Activated CD4-positive, alpha-beta T cell treated with anti-CD3 and anti-CD28 coated beads, Interleukin-2, amount 10 ng/mL, durations not matched to agents 24 days and 14 days (primary cell): ENCODE measurements at regions not wholly inside any gene's neighbourhood (a gene's known extent, or its start where the extent isn't known, plus 50 kb on each side); places are given as distances from the start of the nearest gene placed in this dataset.

Experiments used
- DNase-seq: peaks from one replicate; pipeline ENCODE4 v3.0.0; 2022
- H3K27ac Mint-ChIP-seq: one replicate; pipeline ENCODE4 v1.8.0; 2022; ENCODE audit warnings: mild to moderate bottlenecking, mixed read lengths
- H3K27me3 Mint-ChIP-seq: one replicate; pipeline ENCODE4 v1.8.0; 2022; ENCODE audit warnings: mixed read lengths
- H3K36me3 Mint-ChIP-seq: one replicate; pipeline ENCODE4 v1.8.0; 2022; ENCODE audit warnings: low read depth, mild to moderate bottlenecking, mixed read lengths
- H3K4me1 Mint-ChIP-seq: one replicate; pipeline ENCODE4 v1.8.0; 2021; ENCODE audit warnings: mixed read lengths
- H3K4me3 Mint-ChIP-seq: one replicate; pipeline ENCODE4 v1.8.0; 2022; ENCODE audit warnings: mild to moderate bottlenecking, moderate library complexity, mixed read lengths
- H3K9me3 Mint-ChIP-seq: one replicate; pipeline ENCODE4 v1.8.0; 2021; ENCODE audit warnings: mixed read lengths
- intact Hi-C: fragments of 100-400 bp; cut with micrococcal nuclease; formaldehyde crosslinking; loops from one replicate; pipeline ENCODE4 v1.15.1; 2023

DNA sequence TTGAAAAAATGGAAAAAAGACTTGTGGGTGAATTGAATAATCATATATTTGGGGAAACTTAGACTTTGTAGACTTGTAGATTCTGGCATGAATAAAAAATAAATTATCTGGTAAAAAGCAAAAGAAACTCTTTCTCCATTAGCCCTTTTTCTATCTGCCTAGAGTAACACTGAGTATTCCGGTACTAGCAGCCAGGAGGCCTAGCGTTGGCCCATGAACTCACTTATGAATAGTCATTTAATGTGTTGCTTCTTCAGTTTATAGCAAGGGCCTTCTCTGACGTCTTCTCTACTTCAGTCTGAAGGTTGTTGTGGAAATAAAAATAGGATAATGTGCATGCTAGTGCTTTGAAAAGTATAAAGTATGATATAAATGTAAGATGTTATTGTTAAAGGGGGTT lies 851.2 kb upstream of the NR2F2 start:
- no peaks in the 10 kb centered on the region for H3K36me3 Mint-ChIP-seq
- intact Hi-C loops = no loop called here
- H3K4me3 Mint-ChIP-seq = no peak overlapping the region
- peaks cover 6% of the 10 kb centered on the region for H3K27me3 Mint-ChIP-seq
- no peak for DNase-seq
- peaks cover 6% of the 10 kb centered on the region for H3K9me3 Mint-ChIP-seq
- no peaks in the 10 kb centered on the region for H3K4me1 Mint-ChIP-seq
- H3K27ac Mint-ChIP-seq = no peak overlapping the region

DNA sequence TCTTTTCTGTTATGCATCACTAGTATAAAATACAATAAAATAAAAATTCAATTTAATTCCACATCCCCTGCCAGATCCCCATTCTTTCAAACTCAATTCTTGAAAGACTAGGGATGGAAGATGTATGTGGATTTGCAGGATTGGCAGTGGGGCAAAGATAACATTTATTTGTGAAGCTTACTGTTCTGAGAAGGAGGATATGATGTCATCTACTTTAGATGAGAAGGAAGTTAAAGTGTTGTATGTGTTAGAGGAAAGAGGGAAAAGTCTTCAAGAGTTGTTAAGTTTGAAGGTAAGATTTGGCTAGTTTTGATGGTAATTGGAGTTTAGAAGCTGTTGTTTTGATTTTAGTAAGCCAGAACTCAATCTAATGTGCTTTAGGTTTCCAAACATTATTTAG lies 845.1 kb upstream of the NR2F2 start:
- Mint-ChIP-seq H3K27me3 (peaks cover 2% of the 10 kb centered on the region), H3K4me3 (no peak overlapping the region), H3K27ac (no peak overlapping the region), H3K4me1 (peaks cover 3% of the 10 kb centered on the region), H3K36me3 (no peaks in the 10 kb centered on the region), H3K9me3 (peaks cover 17% of the 10 kb centered on the region)
- intact Hi-C loops = no loop called here
- no peak for DNase-seq

- peaks cover 19% of the 10 kb centered on the region for H3K9me3 Mint-ChIP-seq
- H3K27ac Mint-ChIP-seq = no peak overlapping the region
- intact Hi-C loops = no loop called here
- no peak overlapping the region for H3K4me3 Mint-ChIP-seq
- no peaks in the 10 kb centered on the region for H3K36me3 Mint-ChIP-seq
- H3K4me1 Mint-ChIP-seq = peaks cover 3% of the 10 kb centered on the region
- no peak for DNase-seq
- peaks cover 2% of the 10 kb centered on the region for H3K27me3 Mint-ChIP-seq
Observed at GRCh38 chr15:95486224-95486623, 844.3 kb upstream of the NR2F2 start.

- intact Hi-C loops = no loop called here
- no peak overlapping the region for H3K27ac Mint-ChIP-seq
- peaks cover 17% of the 10 kb centered on the region for H3K9me3 Mint-ChIP-seq
- no peaks in the 10 kb centered on the region for H3K36me3 Mint-ChIP-seq
- H3K27me3 Mint-ChIP-seq = peaks cover 4% of the 10 kb centered on the region
- peaks cover 3% of the 10 kb centered on the region for H3K4me1 Mint-ChIP-seq
- no peak overlapping the region for H3K4me3 Mint-ChIP-seq
- no peak for DNase-seq
Observed at GRCh38 chr15:95489103-95489502, 841.4 kb upstream of the NR2F2 start.

GRCh38 chr15:95492388-95493070 lies 838.0 kb upstream of the NR2F2 start:
- Mint-ChIP-seq H3K4me3 (no peak overlapping the region), H3K27ac (no peak overlapping the region), H3K9me3 (peaks cover 5% of the 10 kb centered on the region), H3K4me1 (no peaks in the 10 kb centered on the region), H3K36me3 (no peaks in the 10 kb centered on the region), H3K27me3 (peaks cover 6% of the 10 kb centered on the region)
- intact Hi-C loops = no loop called here
- DNase-seq = no peak

DNA sequence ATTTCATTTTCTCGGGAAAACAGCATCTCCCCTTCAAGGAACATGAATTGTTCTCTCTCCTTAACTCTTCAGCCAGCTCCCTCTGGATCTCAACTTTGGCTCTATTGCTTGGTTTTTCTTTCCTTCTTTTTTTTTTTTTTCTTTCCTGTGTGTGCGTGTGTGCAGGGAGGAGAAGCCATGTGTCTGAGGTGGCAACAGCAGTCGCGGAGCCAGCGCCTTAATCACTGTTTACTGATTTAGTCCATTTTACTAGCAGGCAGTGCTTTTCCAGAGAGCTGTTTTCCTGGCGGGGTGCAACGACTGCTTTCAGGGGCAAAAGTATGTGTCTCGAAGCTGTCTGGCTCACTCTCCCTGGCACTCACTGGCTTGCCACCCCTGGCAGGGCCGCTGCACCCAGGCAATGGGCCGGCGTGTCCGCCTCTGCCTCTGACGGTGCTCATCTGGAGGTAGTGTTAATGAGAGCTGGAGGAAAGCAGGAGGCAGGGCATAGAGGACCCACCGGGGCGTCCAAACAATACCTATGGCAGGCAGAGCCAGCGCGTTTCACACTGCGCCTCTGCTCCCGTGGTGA lies 835.4 kb upstream of the NR2F2 start:
- H3K4me3 Mint-ChIP-seq = no peak overlapping the region
- H3K36me3 Mint-ChIP-seq = no peaks in the 10 kb centered on the region
- H3K27ac Mint-ChIP-seq = no peak overlapping the region
- peaks cover 8% of the 10 kb centered on the region for H3K4me1 Mint-ChIP-seq
- intact Hi-C loops = no loop called here
- peaks cover 5% of the 10 kb centered on the region for H3K9me3 Mint-ChIP-seq
- DNase-seq = no peak
- H3K27me3 Mint-ChIP-seq = peaks cover 6% of the 10 kb centered on the region

DNA sequence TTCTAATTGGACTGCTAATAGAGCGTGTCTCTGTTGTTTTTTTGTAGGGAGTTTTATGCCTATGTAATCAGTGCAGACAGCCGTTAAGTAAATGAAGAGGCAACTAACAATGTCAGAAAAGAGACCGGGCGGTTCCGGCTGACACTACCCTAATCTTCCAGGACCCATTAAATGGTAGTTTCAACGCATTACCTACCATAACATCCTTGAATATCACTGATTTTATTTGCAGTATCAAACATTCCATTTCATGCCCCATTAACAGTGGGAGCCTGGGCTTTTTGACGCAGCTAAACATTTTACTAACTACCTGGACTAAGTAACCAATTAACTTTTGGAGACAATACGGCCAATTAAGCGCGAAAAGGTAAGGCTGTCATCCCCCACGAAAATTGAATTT lies 832.9 kb upstream of the NR2F2 start:
- H3K27ac Mint-ChIP-seq = no peak overlapping the region
- H3K9me3 Mint-ChIP-seq = no peaks in the 10 kb centered on the region
- intact Hi-C loops = no loop called here
- H3K36me3 Mint-ChIP-seq = no peaks in the 10 kb centered on the region
- no peak for DNase-seq
- no peak overlapping the region for H3K4me3 Mint-ChIP-seq
- H3K27me3 Mint-ChIP-seq = peaks cover 6% of the 10 kb centered on the region
- peaks cover 8% of the 10 kb centered on the region for H3K4me1 Mint-ChIP-seq

DNA sequence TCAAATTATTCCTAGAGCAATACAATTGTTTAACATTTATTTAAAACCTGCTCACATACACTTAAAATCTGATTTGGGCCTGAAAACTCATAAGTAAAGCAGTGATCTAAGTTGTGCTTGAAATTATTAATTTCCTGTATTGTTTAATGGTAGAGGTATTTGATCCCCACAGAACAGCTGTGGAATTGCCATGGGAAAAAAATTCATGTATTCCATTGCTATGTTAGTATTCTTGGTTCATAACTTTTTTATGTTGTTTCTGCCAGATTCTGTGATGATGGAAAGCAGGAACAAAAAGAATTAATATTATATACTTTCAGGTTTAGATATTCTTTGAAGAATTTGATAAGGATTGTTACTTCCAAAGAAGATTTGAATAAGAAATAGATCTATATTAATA lies 831.5 kb upstream of the NR2F2 start:
- Mint-ChIP-seq H3K36me3 (no peaks in the 10 kb centered on the region), H3K4me3 (no peak overlapping the region), H3K27me3 (peaks cover 5% of the 10 kb centered on the region), H3K27ac (no peak overlapping the region), H3K9me3 (no peaks in the 10 kb centered on the region), H3K4me1 (peaks cover 9% of the 10 kb centered on the region)
- intact Hi-C loops = no loop called here
- DNase-seq = no peak

GRCh38 chr15:95499397-95499796 lies 831.1 kb upstream of the NR2F2 start:
- intact Hi-C loops = no loop called here
- no peak for DNase-seq
- Mint-ChIP-seq H3K27ac (no peak overlapping the region), H3K9me3 (no peaks in the 10 kb centered on the region), H3K4me1 (peaks cover 9% of the 10 kb centered on the region), H3K4me3 (no peak overlapping the region), H3K27me3 (peaks cover 3% of the 10 kb centered on the region), H3K36me3 (no peaks in the 10 kb centered on the region)

GRCh38 chr15:95501865-95502264 lies 828.6 kb upstream of the NR2F2 start:
- H3K9me3 Mint-ChIP-seq = no peaks in the 10 kb centered on the region
- H3K36me3 Mint-ChIP-seq = no peaks in the 10 kb centered on the region
- no peak overlapping the region for H3K27ac Mint-ChIP-seq
- no peak for DNase-seq
- H3K27me3 Mint-ChIP-seq = no peaks in the 10 kb centered on the region
- peaks cover 9% of the 10 kb centered on the region for H3K4me1 Mint-ChIP-seq
- intact Hi-C loops = loop anchor here (2.0 kb wide), 1 partner anchor 55 kb away; no protein-coding TSS in a partner anchor
- no peak overlapping the region for H3K4me3 Mint-ChIP-seq

DNA sequence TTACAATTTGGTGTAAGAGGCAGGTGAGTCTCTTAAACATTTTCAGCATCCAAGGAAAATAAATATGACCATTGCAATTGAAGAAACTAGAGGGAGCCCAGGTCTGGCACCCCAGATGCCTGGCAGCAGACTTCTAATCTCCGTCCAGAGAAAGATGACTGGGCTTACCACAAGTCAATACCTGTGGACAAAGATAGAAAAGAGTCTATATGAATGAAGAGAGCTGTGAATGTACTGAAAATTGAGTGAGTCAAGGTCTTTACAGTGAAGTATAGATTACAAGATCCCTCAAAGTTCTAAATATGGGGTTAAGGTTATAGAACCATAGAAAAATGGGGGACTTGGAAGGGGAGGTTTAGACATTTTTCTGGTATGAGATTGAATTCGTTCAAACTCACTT lies 827.4 kb upstream of the NR2F2 start:
- H3K27me3 Mint-ChIP-seq = no peaks in the 10 kb centered on the region
- no peak overlapping the region for H3K27ac Mint-ChIP-seq

DNA sequence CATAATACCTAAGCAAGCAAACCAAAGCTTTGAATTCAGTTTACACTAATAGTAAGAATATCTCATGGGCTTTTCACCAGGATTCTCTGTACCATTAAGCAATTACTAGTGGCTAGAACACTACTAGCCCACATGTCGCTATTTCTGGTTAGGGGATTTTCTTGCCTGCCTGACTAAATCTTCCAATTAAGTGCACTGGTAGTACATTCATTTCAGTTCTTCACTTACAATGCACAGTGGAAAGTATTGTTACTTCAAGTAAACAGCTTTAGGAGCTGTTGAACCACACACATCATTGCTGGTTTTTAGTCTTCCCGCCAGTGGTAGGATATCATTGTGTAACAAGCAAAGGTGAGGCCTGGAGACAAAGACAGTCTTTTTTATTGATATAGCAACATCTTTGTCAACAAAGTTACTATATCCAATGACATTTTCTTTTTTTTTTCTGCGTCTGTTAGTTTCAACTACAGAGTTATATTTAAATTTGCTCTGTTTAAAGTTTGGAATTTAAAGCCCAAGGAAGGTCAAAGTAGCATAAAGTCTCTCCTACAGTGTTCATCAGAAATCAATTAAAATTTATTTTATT lies 826.8 kb upstream of the NR2F2 start:
- Mint-ChIP-seq H3K36me3 (no peaks in the 10 kb centered on the region), H3K27me3 (no peaks in the 10 kb centered on the region), H3K9me3 (no peaks in the 10 kb centered on the region), H3K27ac (no peak overlapping the region), H3K4me3 (no peak overlapping the region), H3K4me1 (peaks cover 9% of the 10 kb centered on the region)
- intact Hi-C loops = loop anchor here (1.0 to 2.0 kb wide), 2 partner anchors 57 to 218 kb away; no protein-coding TSS in a partner anchor
- DNase-seq = no peak

More for the DNA sequence above, 827.4 kb upstream of the NR2F2 start:
- intact Hi-C loops = loop anchor here (1.0 to 2.0 kb wide), 2 partner anchors 56 to 218 kb away; no protein-coding TSS in a partner anchor
- H3K9me3 Mint-ChIP-seq = no peaks in the 10 kb centered on the region
- H3K4me1 Mint-ChIP-seq = peaks cover 9% of the 10 kb centered on the region
- DNase-seq = no peak
- H3K36me3 Mint-ChIP-seq = no peaks in the 10 kb centered on the region
- no peak overlapping the region for H3K4me3 Mint-ChIP-seq

- Mint-ChIP-seq H3K4me1 (no peaks in the 10 kb centered on the region), H3K27me3 (peaks cover 3% of the 10 kb centered on the region), H3K9me3 (peaks cover 11% of the 10 kb centered on the region), H3K27ac (no peak overlapping the region), H3K36me3 (no peaks in the 10 kb centered on the region), H3K4me3 (no peak overlapping the region)
- intact Hi-C loops = no loop called here
- no peak for DNase-seq
Observed at GRCh38 chr15:95511671-95512070, 818.8 kb upstream of the NR2F2 start.

DNA sequence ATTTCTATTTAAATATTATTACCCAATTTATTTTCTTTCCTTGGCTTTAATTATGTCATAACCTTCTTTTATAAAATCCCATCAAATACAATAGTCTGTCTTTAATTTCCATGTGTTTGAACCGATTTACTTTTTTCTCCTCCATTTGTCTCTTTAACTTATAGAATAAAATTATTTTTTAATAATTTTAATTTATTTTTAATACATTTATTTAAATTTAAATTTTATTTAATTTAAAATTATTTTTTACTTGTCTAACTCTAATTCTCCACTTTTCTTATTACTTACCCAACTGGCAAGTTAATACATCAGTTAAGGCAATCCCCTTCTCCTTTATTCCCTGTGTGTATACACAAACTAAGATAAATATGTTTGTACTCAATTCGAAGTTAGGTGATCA lies 817.6 kb upstream of the NR2F2 start:
- Mint-ChIP-seq H3K4me1 (no peaks in the 10 kb centered on the region), H3K4me3 (no peak overlapping the region), H3K27ac (no peak overlapping the region), H3K9me3 (peaks cover 11% of the 10 kb centered on the region), H3K36me3 (no peaks in the 10 kb centered on the region), H3K27me3 (peaks cover 3% of the 10 kb centered on the region)
- intact Hi-C loops = no loop called here
- DNase-seq = no peak
